Common myeloid progenitor, CD34-positive (primary cell): ENCODE measurements at regions not wholly inside any gene's neighbourhood (a gene's known extent, or its start where the extent isn't known, plus 50 kb on each side); places are given as distances from the start of the nearest gene placed in this dataset.

Source experiments
- CTCF ChIA-PET: fragments of 350-600 bp; sonication (Branson Sonifier 250); formaldehyde crosslinking; loops from one replicate; lab custom pipeline; 2021; ENCODE audit warnings: antibody characterized with exemption; lab: Charles Lee
- POLR2A ChIA-PET: fragments of 350-600 bp; sonication (Branson Sonifier 250); formaldehyde crosslinking; loops from one replicate; lab custom pipeline; 2021; ENCODE audit warnings: antibody characterized with exemption; lab: Charles Lee
- DNase-seq, 3 donors: peaks; one replicate each; pipeline versions ENCODE4 v3.0.0 to v3.0.0-alpha.2; 2013
- H3K27ac ChIP-seq, 2 experiments: 1 replicate in 1 of 2; 2 replicates in 1 of 2; pipeline ENCODE4 v1.7.0; 2013; ENCODE audit warnings: inconsistent platforms in 2 of 2, low read length in 2 of 2, mild to moderate bottlenecking in 2 of 2, low read depth in 1 of 2, moderate library complexity in 1 of 2; ENCODE audit not compliant: severe bottlenecking in 2 of 2, insufficient read depth in 1 of 2, poor library complexity in 1 of 2
- H3K27me3 ChIP-seq, 5 experiments: replicated peaks in 2 of 5; 1 replicate in 3 of 5; 2 replicates in 2 of 5; pipeline versions ENCODE4 v1.6.1 to v1.7.0; 2013; ENCODE audit warnings: low read length in 4 of 5, mild to moderate bottlenecking in 2 of 5, moderate library complexity in 2 of 5, inconsistent platforms in 1 of 5; ENCODE audit not compliant: insufficient read depth in 5 of 5, control insufficient read depth in 4 of 5
- H3K36me3 ChIP-seq, 4 experiments: 1 replicate in 2 of 4; 2 replicates in 2 of 4; pipeline versions ENCODE4 v1.6.1 to v1.7.0; 2013; ENCODE audit warnings: low read length in 3 of 4, control low read depth in 1 of 4, mild to moderate bottlenecking in 1 of 4; ENCODE audit not compliant: control insufficient read depth in 4 of 4, insufficient read depth in 4 of 4
- H3K4me1 ChIP-seq, 4 experiments: 1 replicate in 3 of 4; 2 replicates in 1 of 4; pipeline versions ENCODE4 v1.6.1 to v1.7.1; 2013; ENCODE audit warnings: low read length in 3 of 4, mild to moderate bottlenecking in 3 of 4, control low read depth in 1 of 4, inconsistent platforms in 1 of 4, moderate library complexity in 1 of 4; ENCODE audit not compliant: control insufficient read depth in 4 of 4, insufficient read depth in 4 of 4; ENCODE audit errors: control extremely low read depth in 1 of 4
- H3K4me3 ChIP-seq, 7 experiments: 1 replicate in 4 of 7; 2 replicates in 3 of 7; pipeline versions ENCODE4 v1.5.1 to v1.7.0; 2013; ENCODE audit warnings: mild to moderate bottlenecking in 7 of 7, low read length in 6 of 7, moderate library complexity in 6 of 7, inconsistent platforms in 2 of 7, low read depth in 2 of 7, control low read depth in 1 of 7; ENCODE audit not compliant: insufficient read depth in 4 of 7, control insufficient read depth in 1 of 7; ENCODE audit errors: extremely low read depth in 1 of 7
- H3K9me3 ChIP-seq, 5 experiments: 1 replicate in 4 of 5; 2 replicates in 1 of 5; pipeline versions ENCODE4 v1.6.1 to v1.7.1; 2013; ENCODE audit warnings: low read length in 4 of 5, mild to moderate bottlenecking in 2 of 5, inconsistent platforms in 1 of 5, low read depth in 1 of 5, moderate library complexity in 1 of 5; ENCODE audit not compliant: control insufficient read depth in 4 of 5, insufficient read depth in 2 of 5; ENCODE audit errors: control extremely low read depth in 1 of 5
- WGBS: methylation state at CpG from one replicate; pipeline ENCODE4 v1.1.5; 2013; ENCODE audit not compliant: insufficient coverage; 5-methylcytosine and 5-hydroxymethylcytosine counted together

DNA sequence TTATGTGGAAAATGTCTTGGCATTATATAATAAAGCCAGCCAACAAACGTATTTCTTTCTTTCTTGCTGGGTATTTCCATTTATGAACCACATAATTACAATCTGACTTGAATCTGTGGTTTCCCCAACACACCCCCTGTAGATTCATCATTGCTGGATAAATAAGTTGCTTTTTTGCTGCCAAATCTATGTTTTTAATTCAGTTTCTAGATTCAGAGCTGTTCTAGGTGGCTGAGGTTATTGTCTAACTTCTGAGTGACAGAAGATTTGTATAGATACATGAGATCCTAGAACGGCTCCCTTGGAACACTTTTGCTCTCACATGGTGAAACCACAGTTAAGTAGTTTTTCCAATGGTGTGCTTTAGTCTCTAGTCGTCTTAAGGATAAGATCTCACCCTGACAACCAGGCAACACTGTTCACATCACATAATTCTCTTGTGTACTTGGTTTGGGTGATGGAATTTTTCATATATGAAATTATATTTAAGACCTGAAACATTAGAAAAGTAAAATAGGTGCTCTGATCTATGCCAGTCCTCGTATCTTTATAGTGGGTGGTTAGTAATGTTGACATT is 239.1 kb downstream of the KLF12 start:
- H3K27me3 ChIP-seq: no peaks in the 10 kb centered on the region
- H3K9me3 ChIP-seq: no peaks in the 10 kb centered on the region
- peaks cover 0 to 3% (median 0%) of the 10 kb centered on the region in 4 experiments for H3K4me1 ChIP-seq
- no peak overlapping the region for H3K27ac ChIP-seq
- H3K36me3 ChIP-seq: no peaks in the 10 kb centered on the region
- no peak for DNase-seq
- WGBS: 100% methylated on average over 2 of the region's 4 CpGs
- ChIA-PET CTCF (no interaction called here), POLR2A (no interaction called here)
- no peak overlapping the region for H3K4me3 ChIP-seq

DNA sequence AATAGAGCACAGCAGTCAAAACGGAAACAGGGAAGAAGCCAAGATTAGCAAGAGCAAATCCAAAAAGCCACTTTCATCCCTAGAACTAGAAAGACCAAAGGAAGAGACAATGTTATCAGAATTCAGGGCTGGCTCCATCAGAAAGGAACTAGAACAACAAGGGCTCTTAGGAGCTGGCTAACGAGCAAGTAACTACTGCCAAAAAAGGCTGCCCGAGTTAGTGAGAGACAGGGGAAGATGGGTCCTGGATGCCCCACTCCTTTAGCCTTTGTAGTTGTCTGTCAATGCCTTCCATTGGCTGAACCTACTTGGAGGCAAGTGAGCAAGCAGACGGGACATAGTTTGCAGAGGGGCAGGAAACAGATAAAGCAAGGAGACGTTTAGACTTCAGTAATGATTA is 240.4 kb downstream of the KLF12 start:
- 100% methylated on average over 2 of the region's 5 CpGs for WGBS

DNA sequence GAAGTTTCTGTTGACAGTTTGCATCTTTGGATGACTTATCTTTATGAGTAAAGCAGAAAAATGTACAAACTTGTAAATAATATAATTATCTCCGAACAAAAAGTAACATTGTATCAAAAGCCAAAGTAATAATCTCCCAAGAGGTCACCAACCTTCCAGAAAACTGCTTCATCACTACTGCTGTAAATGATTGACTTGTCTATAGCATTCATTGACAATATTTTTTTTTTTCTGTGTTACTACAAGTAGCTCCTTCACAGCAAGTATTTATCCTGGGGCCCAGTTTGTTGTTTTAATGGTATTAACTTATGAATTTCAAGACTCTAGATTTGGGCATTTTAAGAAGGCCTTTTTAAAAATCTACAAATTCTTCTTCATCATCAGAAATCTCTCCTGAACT is 242.4 kb downstream of the KLF12 start:
- CTCF ChIA-PET: no interaction called here
- Histone ChIP-seq H3K36me3 (no peaks in the 10 kb centered on the region), H3K27me3 (no peaks in the 10 kb centered on the region), H3K9me3 (no peaks in the 10 kb centered on the region), H3K4me3 (no peak overlapping the region), H3K27ac (no peak overlapping the region), H3K4me1 (no peaks in the 10 kb centered on the region)
- no CpG with 5 or more reads among the region's 1 CpG for WGBS
- POLR2A ChIA-PET: no interaction called here
- DNase-seq: no peak

More for the DNA sequence above, 240.4 kb downstream of the KLF12 start:
- Histone ChIP-seq H3K36me3 (no peaks in the 10 kb centered on the region), H3K4me1 (peaks cover 0 to 3% (median 0%) of the 10 kb centered on the region in 4 experiments), H3K27me3 (no peaks in the 10 kb centered on the region), H3K4me3 (no peak overlapping the region), H3K9me3 (no peaks in the 10 kb centered on the region), H3K27ac (no peak overlapping the region)
- POLR2A ChIA-PET: no interaction called here
- CTCF ChIA-PET: no interaction called here
- no peak for DNase-seq

DNA sequence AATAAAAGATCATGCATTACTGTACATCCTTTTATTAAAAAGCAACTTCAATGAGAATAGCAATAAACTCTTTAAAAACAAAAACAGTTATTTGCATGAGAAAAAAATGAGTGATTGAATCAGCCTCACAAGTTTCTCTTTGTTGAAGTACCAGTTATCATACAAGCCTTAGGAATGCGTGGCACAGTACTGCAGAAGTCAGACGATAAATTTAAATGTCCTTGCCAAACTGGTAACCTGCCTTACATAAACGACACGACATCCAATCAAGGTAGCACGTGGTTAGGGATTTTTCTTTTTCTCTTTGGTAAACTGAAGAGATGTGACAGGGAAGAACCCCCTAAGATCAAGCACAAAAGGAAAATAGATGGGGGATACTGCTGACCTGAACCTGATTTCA is 251.0 kb downstream of the KLF12 start:
- H3K36me3 ChIP-seq: peaks cover 0 to 2% (median 0%) of the 10 kb centered on the region in 4 experiments
- ChIA-PET CTCF (interaction anchor here (1.0 kb wide), 1 partner anchor 10 kb away, joined by 4 read pairs; no protein-coding TSS in a partner anchor), POLR2A (no interaction called here)
- H3K9me3 ChIP-seq: no peaks in the 10 kb centered on the region
- no peaks in the 10 kb centered on the region for H3K4me1 ChIP-seq
- DNase-seq: no peak
- no peak overlapping the region for H3K27ac ChIP-seq
- WGBS: 100% methylated on average over 4 of the region's 5 CpGs
- no peak overlapping the region for H3K4me3 ChIP-seq
- no peaks in the 10 kb centered on the region for H3K27me3 ChIP-seq

DNA sequence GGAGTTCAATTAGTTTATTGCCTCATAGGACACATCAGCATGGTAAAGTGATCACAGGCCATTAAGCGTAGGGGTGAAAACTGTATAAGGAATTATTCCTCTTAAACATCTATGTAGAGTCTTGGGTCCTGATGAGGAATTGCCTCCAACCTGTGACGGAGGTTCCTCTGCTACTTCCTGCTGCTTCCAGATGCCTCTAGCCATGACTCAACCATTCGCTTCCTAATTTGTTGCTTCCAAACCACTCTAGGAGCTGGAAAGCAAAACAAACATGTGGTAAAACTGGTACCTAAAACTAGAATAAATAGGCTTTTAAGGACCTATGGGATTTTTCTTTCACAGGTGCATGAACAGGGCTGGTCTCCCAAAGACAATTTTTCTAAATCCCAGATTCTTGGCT is 253.8 kb downstream of the KLF12 start:
- H3K27ac ChIP-seq: no peak overlapping the region
- H3K36me3 ChIP-seq: peaks cover 0 to 2% (median 0%) of the 10 kb centered on the region in 4 experiments
- DNase-seq: no peak
- WGBS: 92% methylated on average over 2 of the region's 3 CpGs
- no peaks in the 10 kb centered on the region for H3K4me1 ChIP-seq
- H3K4me3 ChIP-seq: no peak overlapping the region
- no peaks in the 10 kb centered on the region for H3K27me3 ChIP-seq
- CTCF ChIA-PET: no interaction called here
- H3K9me3 ChIP-seq: peaks cover 0 to 8% (median 0%) of the 10 kb centered on the region in 5 experiments
- POLR2A ChIA-PET: no interaction called here

DNA sequence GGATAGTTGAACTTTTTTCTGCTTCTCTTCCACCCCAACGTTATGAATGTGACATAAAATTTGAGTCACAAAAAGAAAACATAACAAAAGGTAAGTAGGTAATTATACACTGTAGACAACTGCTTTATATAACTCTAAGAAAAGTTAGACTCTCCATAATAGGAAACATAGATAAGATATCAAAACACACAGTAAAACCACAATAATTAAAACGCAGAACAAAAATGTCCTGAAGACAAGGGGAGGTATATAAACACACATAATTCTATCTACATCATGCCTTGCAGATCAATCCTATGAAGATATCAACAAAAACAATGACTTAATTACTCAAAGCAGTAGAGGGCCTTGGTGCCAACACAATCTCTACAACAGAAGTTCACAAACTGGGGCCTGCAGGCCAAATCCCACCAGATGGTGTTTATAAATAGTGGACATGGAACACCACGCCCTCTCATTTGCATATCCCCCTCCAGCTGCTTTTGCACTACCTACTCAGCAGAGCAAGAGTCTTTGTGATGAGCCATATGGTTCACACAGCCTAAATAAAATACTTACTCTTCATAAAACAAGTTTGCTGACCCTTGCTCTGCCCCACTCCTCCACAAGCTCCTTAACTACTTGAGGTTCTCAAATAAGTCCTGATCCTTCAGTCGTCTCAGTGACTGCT is 254.7 kb downstream of the KLF12 start:
- Histone ChIP-seq H3K27ac (no peak overlapping the region), H3K27me3 (no peaks in the 10 kb centered on the region), H3K36me3 (peaks cover 0 to 2% (median 0%) of the 10 kb centered on the region in 4 experiments), H3K4me3 (no peak overlapping the region), H3K4me1 (no peaks in the 10 kb centered on the region), H3K9me3 (peaks cover 0 to 8% (median 0%) of the 10 kb centered on the region in 5 experiments)
- DNase-seq: peak in 2 of 3 donors; percentile 4 to 21
- ChIA-PET POLR2A (no interaction called here), CTCF (no interaction called here)
- 100% methylated on average over 2 of the region's 4 CpGs for WGBS

DNA sequence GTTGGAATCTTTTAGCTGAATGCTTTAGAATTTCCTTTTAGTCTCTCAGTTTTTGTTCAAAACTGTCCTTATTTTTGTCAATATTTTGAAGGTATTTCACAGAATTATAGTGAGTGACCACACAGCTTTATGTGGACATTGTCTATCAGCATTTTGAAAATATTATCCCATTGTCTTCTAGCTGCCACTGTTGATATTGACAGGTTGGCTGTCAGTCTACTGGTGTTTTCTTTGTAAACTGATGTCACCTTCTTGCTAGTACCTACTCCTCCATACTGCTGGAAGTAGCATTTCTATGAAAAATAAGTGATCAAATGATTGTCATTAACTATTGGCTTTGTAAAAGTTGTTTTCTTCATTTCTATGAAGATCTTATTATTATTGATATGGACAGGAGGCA is 256.8 kb downstream of the KLF12 start:
- ChIA-PET CTCF (no interaction called here), POLR2A (no interaction called here)

More for the DNA sequence above, 256.8 kb downstream of the KLF12 start:
- Histone ChIP-seq H3K4me3 (no peak overlapping the region), H3K9me3 (peaks cover 0 to 8% (median 0%) of the 10 kb centered on the region in 5 experiments), H3K36me3 (peaks cover 0 to 2% (median 0%) of the 10 kb centered on the region in 4 experiments), H3K27me3 (no peaks in the 10 kb centered on the region), H3K4me1 (peaks cover 0 to 3% (median under 1%) of the 10 kb centered on the region in 4 experiments), H3K27ac (no peak overlapping the region)
- no peak for DNase-seq
